GM19328 (cell line): ENCODE measurements at regions not wholly inside any gene's neighbourhood (a gene's known extent, or its start where the extent isn't known, plus 50 kb on each side); places are given as distances from the start of the nearest gene placed in this dataset.
A peak's percentile ranks its signal among the peaks of the same experiment; 100 is the strongest.

Source experiments
- ATAC-seq: cut with Tn5 transposase; IDR thresholded peaks from one replicate; pipeline ENCODE4 v1.9.1; 2021; ENCODE audit warnings: mild to moderate bottlenecking, moderate library complexity; ENCODE audit not compliant: unreplicated experiment

GRCh38 chr13:31853643-31854326 is 114.5 kb downstream of the RXFP2 start:
- ATAC-seq, result no peak

GRCh38 chr13:31859571-31859970 is 120.2 kb downstream of the RXFP2 start:
- ATAC-seq, result peak; percentile 52

- no peak for ATAC-seq
Observed at GRCh38 chr13:31860002-31860401, 120.7 kb downstream of the RXFP2 start.

- ATAC-seq, result no peak
Observed at GRCh38 chr13:31862828-31863227, 123.5 kb downstream of the RXFP2 start.

- no peak for ATAC-seq
Observed at GRCh38 chr13:31864307-31864706, 125.0 kb downstream of the RXFP2 start.

- ATAC-seq, result no peak
Observed at GRCh38 chr13:31866099-31866498, 126.8 kb downstream of the RXFP2 start.

GRCh38 chr13:31867709-31868108 is 128.4 kb downstream of the RXFP2 start:
- no peak for ATAC-seq

GRCh38 chr13:31869582-31869981 is 130.3 kb downstream of the RXFP2 start:
- ATAC-seq, result no peak

GRCh38 chr13:31870511-31870910 is 131.2 kb downstream of the RXFP2 start:
- ATAC-seq, result no peak

GRCh38 chr13:31873145-31873544 is 133.8 kb downstream of the RXFP2 start:
- no peak for ATAC-seq

GRCh38 chr13:31875134-31875533 is 135.8 kb downstream of the RXFP2 start:
- no peak for ATAC-seq

GRCh38 chr13:31878052-31878451 is 138.7 kb downstream of the RXFP2 start:
- no peak for ATAC-seq

- ATAC-seq, result no peak
Observed at GRCh38 chr13:31878495-31878894, 139.2 kb downstream of the RXFP2 start.

GRCh38 chr13:31878955-31879354 is 139.6 kb downstream of the RXFP2 start:
- ATAC-seq, result no peak

GRCh38 chr13:31880851-31881494 is 141.6 kb downstream of the RXFP2 start:
- no peak for ATAC-seq

GRCh38 chr13:31881495-31881882 is 142.2 kb downstream of the RXFP2 start:
- ATAC-seq, result no peak

- ATAC-seq, result no peak
Observed at GRCh38 chr13:31882794-31883193, 143.5 kb downstream of the RXFP2 start.

- no peak for ATAC-seq
Observed at GRCh38 chr13:31884556-31884955, 145.2 kb downstream of the RXFP2 start.

- no peak for ATAC-seq
Observed at GRCh38 chr13:31885994-31886393, 145.6 kb upstream of the FRY start.

GRCh38 chr13:31887286-31887685 is 144.3 kb upstream of the FRY start:
- no peak for ATAC-seq

- ATAC-seq, result no peak
Observed at GRCh38 chr13:31890946-31891345, 140.6 kb upstream of the FRY start.

- ATAC-seq, result no peak
Observed at GRCh38 chr13:31891472-31891871, 140.1 kb upstream of the FRY start.

- no peak for ATAC-seq
Observed at GRCh38 chr13:31894931-31895330, 136.6 kb upstream of the FRY start.
